ENCODE measurements at regions not wholly inside any gene's neighbourhood (a gene's known extent, or its start where the extent isn't known, plus 50 kb on each side); places are given as distances from the start of the nearest gene placed in this dataset.

- CTCF ChIA-PET, result no interaction called here
- no peak overlapping the region for H3K4me3 ChIP-seq (ENCODE audit: low read length)
These were observed 672.9 kb upstream of the PTBP2 start for GRCh38 chr1:96048572-96049212.

GRCh38 chr1:96049759-96050409, 671.7 kb upstream of the PTBP2 start:
- intact Hi-C loops (cut with DNase I, micrococcal nuclease), result no loop called here
- Mint-ChIP-seq H3K9me3 (peaks cover 18% of the 10 kb centered on the region), H3K4me1 (ENCODE audit: low read depth) (no peaks in the 10 kb centered on the region), H3K27ac (no peak overlapping the region), H3K4me3 (no peak overlapping the region), H3K27me3 (no peaks in the 10 kb centered on the region), H3K36me3 (ENCODE audit: low read depth) (no peaks in the 10 kb centered on the region)
- no peak for DNase-seq
- no peak for ATAC-seq (ENCODE audit: poor library complexity)
- Histone ChIP-seq H3K4me1 (ENCODE audit: insufficient read depth, low read length) (no peaks in the 10 kb centered on the region), H3K36me3 (ENCODE audit: insufficient read depth, low read length) (no peaks in the 10 kb centered on the region), H3K27me3 (ENCODE audit: control insufficient read depth in 1 of 2, insufficient read depth in 2 of 2, low read length in 2 of 2) (no peaks in the 10 kb centered on the region), H3K9me3 (ENCODE audit: control insufficient read depth in 1 of 2, insufficient read depth in 1 of 2, low read length in 2 of 2) (no peaks in the 10 kb centered on the region), H3K4me3 (ENCODE audit: low read length) (no peak overlapping the region), H3K27ac (ENCODE audit: low read depth in 1 of 2, low read length in 2 of 2) (no peak overlapping the region)
- TF ChIP-seq, protein P1, sequence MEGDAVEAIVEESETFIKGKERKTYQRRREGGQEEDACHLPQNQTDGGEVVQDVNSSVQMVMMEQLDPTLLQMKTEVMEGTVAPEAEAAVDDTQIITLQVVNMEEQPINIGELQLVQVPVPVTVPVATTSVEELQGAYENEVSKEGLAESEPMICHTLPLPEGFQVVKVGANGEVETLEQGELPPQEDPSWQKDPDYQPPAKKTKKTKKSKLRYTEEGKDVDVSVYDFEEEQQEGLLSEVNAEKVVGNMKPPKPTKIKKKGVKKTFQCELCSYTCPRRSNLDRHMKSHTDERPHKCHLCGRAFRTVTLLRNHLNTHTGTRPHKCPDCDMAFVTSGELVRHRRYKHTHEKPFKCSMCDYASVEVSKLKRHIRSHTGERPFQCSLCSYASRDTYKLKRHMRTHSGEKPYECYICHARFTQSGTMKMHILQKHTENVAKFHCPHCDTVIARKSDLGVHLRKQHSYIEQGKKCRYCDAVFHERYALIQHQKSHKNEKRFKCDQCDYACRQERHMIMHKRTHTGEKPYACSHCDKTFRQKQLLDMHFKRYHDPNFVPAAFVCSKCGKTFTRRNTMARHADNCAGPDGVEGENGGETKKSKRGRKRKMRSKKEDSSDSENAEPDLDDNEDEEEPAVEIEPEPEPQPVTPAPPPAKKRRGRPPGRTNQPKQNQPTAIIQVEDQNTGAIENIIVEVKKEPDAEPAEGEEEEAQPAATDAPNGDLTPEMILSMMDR (IDR thresholded peaks at IDR 0.05), result no peak
- CTCF ChIA-PET, result no interaction called here
- POLR2A ChIA-PET, result no interaction called here

More at GRCh38 chr1:96048572-96049212, 672.9 kb upstream of the PTBP2 start:
- H3K4me1 ChIP-seq (ENCODE audit: insufficient read depth, low read length), result no peaks in the 10 kb centered on the region
- no peaks in the 10 kb centered on the region for H3K9me3 ChIP-seq (ENCODE audit: control insufficient read depth in 1 of 2, insufficient read depth in 1 of 2, low read length in 2 of 2)
- H3K36me3 Mint-ChIP-seq (ENCODE audit: low read depth), result no peaks in the 10 kb centered on the region
- H3K27ac Mint-ChIP-seq, result no peak overlapping the region
- H3K36me3 ChIP-seq (ENCODE audit: insufficient read depth, low read length), result no peaks in the 10 kb centered on the region
- no peak overlapping the region for H3K27ac ChIP-seq (ENCODE audit: low read depth in 1 of 2, low read length in 2 of 2)
- POLR2A ChIA-PET, result no interaction called here
- H3K4me1 Mint-ChIP-seq (ENCODE audit: low read depth), result no peaks in the 10 kb centered on the region
- no peak overlapping the region for H3K4me3 Mint-ChIP-seq
- TF ChIP-seq, protein P1 (IDR thresholded peaks at IDR 0.05), result no peak
- no peak for DNase-seq
- H3K9me3 Mint-ChIP-seq, result peaks cover 13% of the 10 kb centered on the region
- H3K27me3 Mint-ChIP-seq, result no peaks in the 10 kb centered on the region
- H3K27me3 ChIP-seq (ENCODE audit: control insufficient read depth in 1 of 2, insufficient read depth in 2 of 2, low read length in 2 of 2), result no peaks in the 10 kb centered on the region
- ATAC-seq (ENCODE audit: poor library complexity), result no peak
- intact Hi-C loops (cut with DNase I, micrococcal nuclease), result no loop called here

DNA sequence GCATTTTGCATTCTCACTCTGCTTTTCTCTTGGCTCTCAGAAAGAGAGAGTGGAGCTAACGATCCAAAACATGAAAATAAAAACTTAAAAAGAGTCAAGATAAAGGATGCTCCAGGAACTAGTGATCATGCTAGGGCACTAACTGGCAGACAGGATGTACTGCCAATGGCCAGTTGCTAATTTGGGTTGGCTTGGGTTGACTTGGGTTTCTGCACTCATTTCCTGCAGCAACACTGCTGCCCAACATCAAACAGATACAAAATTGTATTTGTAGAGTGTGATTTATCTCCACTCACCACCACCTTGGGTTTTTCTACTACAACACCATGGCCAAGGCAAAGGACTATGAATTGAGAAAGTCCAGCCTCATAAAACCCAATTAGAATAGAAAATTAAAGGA, 662.3 kb upstream of the PTBP2 start:
- POLR2A ChIA-PET, result no interaction called here
- Histone ChIP-seq H3K36me3 (ENCODE audit: insufficient read depth, low read length) (no peaks in the 10 kb centered on the region), H3K4me3 (ENCODE audit: low read length) (no peak overlapping the region), H3K27me3 (ENCODE audit: control insufficient read depth in 1 of 2, insufficient read depth in 2 of 2, low read length in 2 of 2) (no peaks in the 10 kb centered on the region), H3K9me3 (ENCODE audit: control insufficient read depth in 1 of 2, insufficient read depth in 1 of 2, low read length in 2 of 2) (peaks cover 0 to 4% of the 10 kb centered on the region in 2 experiments), H3K27ac (ENCODE audit: low read depth in 1 of 2, low read length in 2 of 2) (no peak overlapping the region), H3K4me1 (ENCODE audit: insufficient read depth, low read length) (no peaks in the 10 kb centered on the region)
- Mint-ChIP-seq H3K36me3 (ENCODE audit: low read depth) (no peaks in the 10 kb centered on the region), H3K9me3 (peaks cover 11% of the 10 kb centered on the region), H3K27ac (no peak overlapping the region), H3K27me3 (no peaks in the 10 kb centered on the region), H3K4me3 (no peak overlapping the region), H3K4me1 (ENCODE audit: low read depth) (no peaks in the 10 kb centered on the region)
- TF ChIP-seq, protein P1 (IDR thresholded peaks at IDR 0.05), result no peak
- no peak for DNase-seq
- ATAC-seq (ENCODE audit: poor library complexity), result no peak
- intact Hi-C loops (cut with DNase I, micrococcal nuclease), result no loop called here
- CTCF ChIA-PET, result no interaction called here
